ENCODE measurements at regions not wholly inside any gene's neighbourhood (a gene's known extent, or its start where the extent isn't known, plus 50 kb on each side); places are given as distances from the start of the nearest gene placed in this dataset.

- TF ChIP-seq YY1 (IDR thresholded peaks at IDR 0.05; ENCODE audit: insufficient read depth, insufficient read length) (no peak), ZNF274 (IDR thresholded peaks at IDR 0.05; ENCODE audit: low read depth, low read length) (no peak)
Measured at GRCh38 chr6:140388815-140389214, 1014.4 kb upstream of the CITED2 start.
